ENCODE measurements at regions not wholly inside any gene's neighbourhood (a gene's known extent, or its start where the extent isn't known, plus 50 kb on each side); places are given as distances from the start of the nearest gene placed in this dataset.

DNA sequence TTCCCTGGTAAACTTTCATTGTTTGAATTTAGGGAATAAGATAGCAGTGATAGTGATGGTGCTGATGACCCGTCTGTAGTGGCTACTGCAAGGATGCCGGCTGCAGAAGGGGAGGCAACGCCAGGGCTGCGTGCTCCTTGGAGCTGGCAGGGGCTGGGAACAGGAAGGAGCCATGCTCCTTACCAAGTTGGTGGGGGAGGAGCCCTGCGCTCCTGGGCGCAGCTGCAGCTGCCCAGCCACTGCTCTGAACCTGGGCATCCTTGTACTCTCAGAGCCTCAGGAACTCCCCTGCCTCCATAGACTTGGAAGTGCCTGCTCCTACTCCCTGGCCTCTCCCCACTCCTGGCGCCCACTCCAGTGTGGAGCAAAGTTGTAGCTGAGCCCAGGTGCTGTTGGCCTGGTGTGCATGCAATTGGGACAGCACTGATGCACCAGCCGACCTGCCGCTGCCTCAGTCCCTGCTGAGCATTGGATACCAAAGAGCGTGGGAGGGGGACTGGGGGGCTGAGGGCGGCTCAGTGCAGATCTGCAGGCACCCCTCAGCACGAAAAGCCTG, 585.1 kb upstream of the FAM174A start:
- intact Hi-C loops (cut with micrococcal nuclease; ENCODE audit: unreplicated experiment): no loop called here
- H3K36me3 Mint-ChIP-seq (ENCODE audit: insufficient read depth, unreplicated experiment): no peaks in the 10 kb centered on the region
- Histone ChIP-seq H3K4me3 (ENCODE audit: low read depth, low read length) (no peak overlapping the region), H3K4me1 (no peaks in the 10 kb centered on the region), H3K9me3 (no peaks in the 10 kb centered on the region), H3K27me3 (replicated peaks; ENCODE audit: control insufficient read depth, insufficient read depth, low read length) (no peaks in the 10 kb centered on the region), H3K36me3 (ENCODE audit: control insufficient read depth, insufficient read depth, low read length) (no peaks in the 10 kb centered on the region)
- H3K4me1 Mint-ChIP-seq (ENCODE audit: low read depth, unreplicated experiment): no peaks in the 10 kb centered on the region
- no peaks in the 10 kb centered on the region for H3K27me3 Mint-ChIP-seq (ENCODE audit: insufficient read depth, unreplicated experiment)
- no peak overlapping the region for H3K27ac Mint-ChIP-seq (ENCODE audit: unreplicated experiment)
- no peak for DNase-seq
- ChIA-PET CTCF (no interaction called here), POLR2A (no interaction called here)
- no peak overlapping the region for H3K4me3 Mint-ChIP-seq (ENCODE audit: unreplicated experiment)
- TF ChIP-seq, protein P1, sequence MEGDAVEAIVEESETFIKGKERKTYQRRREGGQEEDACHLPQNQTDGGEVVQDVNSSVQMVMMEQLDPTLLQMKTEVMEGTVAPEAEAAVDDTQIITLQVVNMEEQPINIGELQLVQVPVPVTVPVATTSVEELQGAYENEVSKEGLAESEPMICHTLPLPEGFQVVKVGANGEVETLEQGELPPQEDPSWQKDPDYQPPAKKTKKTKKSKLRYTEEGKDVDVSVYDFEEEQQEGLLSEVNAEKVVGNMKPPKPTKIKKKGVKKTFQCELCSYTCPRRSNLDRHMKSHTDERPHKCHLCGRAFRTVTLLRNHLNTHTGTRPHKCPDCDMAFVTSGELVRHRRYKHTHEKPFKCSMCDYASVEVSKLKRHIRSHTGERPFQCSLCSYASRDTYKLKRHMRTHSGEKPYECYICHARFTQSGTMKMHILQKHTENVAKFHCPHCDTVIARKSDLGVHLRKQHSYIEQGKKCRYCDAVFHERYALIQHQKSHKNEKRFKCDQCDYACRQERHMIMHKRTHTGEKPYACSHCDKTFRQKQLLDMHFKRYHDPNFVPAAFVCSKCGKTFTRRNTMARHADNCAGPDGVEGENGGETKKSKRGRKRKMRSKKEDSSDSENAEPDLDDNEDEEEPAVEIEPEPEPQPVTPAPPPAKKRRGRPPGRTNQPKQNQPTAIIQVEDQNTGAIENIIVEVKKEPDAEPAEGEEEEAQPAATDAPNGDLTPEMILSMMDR (IDR thresholded peaks at IDR 0.05; ENCODE audit: insufficient read depth in 1 of 2, low read depth in 1 of 2, low read length in 1 of 2, severe bottlenecking in 1 of 2, unreplicated experiment in 1 of 2): no peak
- no peaks in the 10 kb centered on the region for H3K9me3 Mint-ChIP-seq (ENCODE audit: unreplicated experiment)
- BruUV-seq (replicated peaks): no TSS peak

GRCh38 chr5:99949361-99949760, 585.8 kb upstream of the FAM174A start:
- Histone ChIP-seq H3K36me3 (ENCODE audit: control insufficient read depth, insufficient read depth, low read length) (no peaks in the 10 kb centered on the region), H3K27me3 (replicated peaks; ENCODE audit: control insufficient read depth, insufficient read depth, low read length) (no peaks in the 10 kb centered on the region), H3K9me3 (no peaks in the 10 kb centered on the region), H3K4me3 (ENCODE audit: low read depth, low read length) (no peak overlapping the region), H3K4me1 (no peaks in the 10 kb centered on the region)
- no peak overlapping the region for H3K4me3 Mint-ChIP-seq (ENCODE audit: unreplicated experiment)
- TF ChIP-seq, protein P1 (IDR thresholded peaks at IDR 0.05; ENCODE audit: insufficient read depth in 1 of 2, low read depth in 1 of 2, low read length in 1 of 2, severe bottlenecking in 1 of 2, unreplicated experiment in 1 of 2): no peak
- H3K27me3 Mint-ChIP-seq (ENCODE audit: insufficient read depth, unreplicated experiment): no peaks in the 10 kb centered on the region
- no peaks in the 10 kb centered on the region for H3K9me3 Mint-ChIP-seq (ENCODE audit: unreplicated experiment)
- no peak for DNase-seq
- no peak overlapping the region for H3K27ac Mint-ChIP-seq (ENCODE audit: unreplicated experiment)
- no peaks in the 10 kb centered on the region for H3K4me1 Mint-ChIP-seq (ENCODE audit: low read depth, unreplicated experiment)
- ChIA-PET CTCF (no interaction called here), POLR2A (no interaction called here)
- no TSS peak for BruUV-seq (replicated peaks)
- H3K36me3 Mint-ChIP-seq (ENCODE audit: insufficient read depth, unreplicated experiment): no peaks in the 10 kb centered on the region
- intact Hi-C loops (cut with micrococcal nuclease; ENCODE audit: unreplicated experiment): no loop called here

DNA sequence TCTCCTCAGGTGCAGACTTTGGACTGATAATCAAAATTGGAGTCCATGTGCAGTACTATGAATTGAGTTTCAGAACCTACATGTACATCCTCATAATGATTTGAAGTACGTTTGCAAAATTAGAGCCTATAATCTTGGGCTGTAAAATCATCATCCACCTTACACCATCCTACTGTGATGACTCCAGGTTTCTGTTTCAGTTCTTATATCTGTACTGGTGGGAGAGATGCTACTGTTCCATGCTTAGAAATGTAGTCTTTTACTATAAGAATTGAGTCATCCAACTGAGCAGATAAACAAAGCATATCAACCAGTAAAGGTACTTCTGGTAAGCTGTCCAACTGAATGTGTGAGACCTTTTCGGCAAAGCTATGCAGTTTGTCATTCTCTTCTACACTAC, 586.3 kb upstream of the FAM174A start:
- Histone ChIP-seq H3K4me3 (ENCODE audit: low read depth, low read length) (no peak overlapping the region), H3K27me3 (replicated peaks; ENCODE audit: control insufficient read depth, insufficient read depth, low read length) (no peaks in the 10 kb centered on the region), H3K36me3 (ENCODE audit: control insufficient read depth, insufficient read depth, low read length) (no peaks in the 10 kb centered on the region), H3K9me3 (no peaks in the 10 kb centered on the region), H3K4me1 (no peaks in the 10 kb centered on the region)
- ChIA-PET POLR2A (no interaction called here), CTCF (no interaction called here)
- Mint-ChIP-seq H3K27me3 (ENCODE audit: insufficient read depth, unreplicated experiment) (no peaks in the 10 kb centered on the region), H3K4me1 (ENCODE audit: low read depth, unreplicated experiment) (no peaks in the 10 kb centered on the region), H3K27ac (ENCODE audit: unreplicated experiment) (no peak overlapping the region), H3K9me3 (ENCODE audit: unreplicated experiment) (no peaks in the 10 kb centered on the region), H3K4me3 (ENCODE audit: unreplicated experiment) (no peak overlapping the region), H3K36me3 (ENCODE audit: insufficient read depth, unreplicated experiment) (no peaks in the 10 kb centered on the region)
- BruUV-seq (replicated peaks): no TSS peak
- no peak for DNase-seq
- intact Hi-C loops (cut with micrococcal nuclease; ENCODE audit: unreplicated experiment): no loop called here
- TF ChIP-seq, protein P1 (IDR thresholded peaks at IDR 0.05; ENCODE audit: insufficient read depth in 1 of 2, low read depth in 1 of 2, low read length in 1 of 2, severe bottlenecking in 1 of 2, unreplicated experiment in 1 of 2): no peak
